OCI-LY7 (cell line): ENCODE measurements at regions not wholly inside any gene's neighbourhood (a gene's known extent, or its start where the extent isn't known, plus 50 kb on each side); places are given as distances from the start of the nearest gene placed in this dataset.

Experiments used
- BruUV-seq: library from RNA; stranded (reverse); fragments of 400-500 nt; replicated peaks from 2 replicates; lab custom pipeline; 2021; lab: Mats Ljungman, UMichigan
- CTCF ChIA-PET: fragments of 300-600 bp; sonication (Branson Sonifier 250); formaldehyde crosslinking; loops from one replicate; lab custom pipeline; 2022; ENCODE audit warnings: antibody characterized with exemption; ENCODE audit not compliant: unreplicated experiment; lab: Charles Lee
- POLR2A ChIA-PET: fragments of 300-600 bp; sonication (Branson Sonifier 250); formaldehyde crosslinking; loops from one replicate; lab custom pipeline; 2022; ENCODE audit warnings: antibody characterized with exemption; lab: Charles Lee
- DNase-seq: peaks from one replicate; pipeline ENCODE4 v3.0.0-alpha.2; 2015; ENCODE audit warnings: low spot score
- H2AFZ ChIP-seq: fragments of 200-600 bp; sonication (generic), shearing (Covaris generic); 2 replicates; pipeline ENCODE4 v1.6.1; 2014; ENCODE audit warnings: mild to moderate bottlenecking, antibody characterized with exemption, low read length, moderate library complexity
- H3K27ac ChIP-seq: fragments of 200-600 bp; sonication (generic); 2 replicates; pipeline ENCODE4 v1.5.1; 2014; ENCODE audit warnings: mixed run types, low read depth, mild to moderate bottlenecking, moderate library complexity, low read length, inconsistent platforms; ENCODE audit not compliant: poor library complexity, severe bottlenecking
- H3K36me3 ChIP-seq: fragments of 200-600 bp; sonication (generic); 2 replicates; pipeline ENCODE4 v1.6.1; 2014; ENCODE audit warnings: mild to moderate bottlenecking, antibody characterized with exemption, low read length, moderate library complexity, mixed read lengths; ENCODE audit not compliant: insufficient read depth
- H3K4me1 ChIP-seq: fragments of 200-600 bp; sonication (generic); 2 replicates; pipeline ENCODE4 v1.5.1; 2014; ENCODE audit warnings: mild to moderate bottlenecking, low read length; ENCODE audit not compliant: insufficient read depth, poor library complexity, severe bottlenecking
- H3K4me2 ChIP-seq: fragments of 200-600 bp; sonication (generic); 2 replicates; pipeline ENCODE4 v1.6.1; 2014; ENCODE audit warnings: mild to moderate bottlenecking, low read length
- H3K4me3 ChIP-seq: fragments of 200-600 bp; sonication (generic); 2 replicates; pipeline ENCODE4 v1.5.1; 2014; ENCODE audit warnings: mild to moderate bottlenecking, low read depth, low read length; ENCODE audit not compliant: poor library complexity, severe bottlenecking
- H3K79me2 ChIP-seq: fragments of 200-600 bp; sonication (generic); 2 replicates; pipeline ENCODE4 v1.6.1; 2016; ENCODE audit warnings: low read depth, mild to moderate bottlenecking, low read length, moderate library complexity, mixed read lengths; ENCODE audit not compliant: insufficient read depth
- H3K9me2 ChIP-seq: fragments of 200-600 bp; sonication (generic); 2 replicates; pipeline ENCODE4 v1.6.1; 2016; ENCODE audit warnings: mild to moderate bottlenecking, low read length, mixed read lengths; ENCODE audit not compliant: insufficient read depth
- H3K9me3 ChIP-seq: fragments of 200-600 bp; sonication (generic); 2 replicates; pipeline ENCODE4 v1.6.1; 2014; ENCODE audit warnings: mild to moderate bottlenecking, mixed run types, low read length, mixed read lengths
- H4K20me1 ChIP-seq: fragments of 200-600 bp; sonication (generic); 2 replicates; pipeline ENCODE4 v1.6.1; 2014; ENCODE audit warnings: mild to moderate bottlenecking, antibody characterized with exemption, low read length, moderate library complexity, mixed read lengths; ENCODE audit not compliant: insufficient read depth
- CTCF ChIP-seq: fragments of 200-600 bp; sonication (generic); conservative IDR thresholded peaks from 2 replicates; pipeline ENCODE4 v1.5.1; 2014; ENCODE audit warnings: mild to moderate bottlenecking, antibody characterized with exemption, low read length, moderate library complexity, mixed read lengths
- EZH2phosphoT487 ChIP-seq: fragments of 200-600 bp; sonication (generic); IDR thresholded peaks from 2 replicates; pipeline ENCODE4 v1.6.1; 2018; ENCODE audit warnings: low read depth, borderline replicate concordance, mild to moderate bottlenecking, mixed run types, antibody characterized with exemption, low read length, moderate library complexity, mixed read lengths
- intact Hi-C: fragments of 100-400 bp; cut with micrococcal nuclease; formaldehyde crosslinking; loops from one replicate; pipeline ENCODE4 v1.10.0; 2022; ENCODE audit not compliant: unreplicated experiment

GRCh38 chr4:45576275-45576674 lies 547.6 kb downstream of the GABRG1 start:
- CTCF ChIA-PET: no interaction called here

GRCh38 chr4:45569619-45570018 lies 554.2 kb downstream of the GABRG1 start:
- no TSS peak for BruUV-seq
- CTCF ChIA-PET: no interaction called here
- intact Hi-C loops: no loop called here

More at GRCh38 chr4:45576275-45576674, 547.6 kb downstream of the GABRG1 start:
- no peaks in the 10 kb centered on the region for H3K4me1 ChIP-seq
- intact Hi-C loops: no loop called here
- no peaks in the 10 kb centered on the region for H4K20me1 ChIP-seq
- H3K4me2 ChIP-seq: no peak overlapping the region
- POLR2A ChIA-PET: no interaction called here
- no peaks in the 10 kb centered on the region for H3K9me3 ChIP-seq
- H3K36me3 ChIP-seq: no peaks in the 10 kb centered on the region
- no peak for TF ChIP-seq CTCF
- no peak for TF ChIP-seq EZH2phosphoT487
- no peaks in the 10 kb centered on the region for H3K79me2 ChIP-seq
- no peak for DNase-seq
- no peaks in the 10 kb centered on the region for H3K9me2 ChIP-seq
- H2AFZ ChIP-seq: no peak overlapping the region
- H3K4me3 ChIP-seq: no peak overlapping the region
- BruUV-seq: no TSS peak
- no peak overlapping the region for H3K27ac ChIP-seq

GRCh38 chr4:45568694-45569093 lies 555.2 kb downstream of the GABRG1 start:
- H3K79me2 ChIP-seq: no peaks in the 10 kb centered on the region
- H4K20me1 ChIP-seq: no peaks in the 10 kb centered on the region
- no peak overlapping the region for H3K4me2 ChIP-seq
- POLR2A ChIA-PET: no interaction called here
- H3K36me3 ChIP-seq: no peaks in the 10 kb centered on the region
- H3K4me3 ChIP-seq: no peak overlapping the region
- DNase-seq: no peak
- no TSS peak for BruUV-seq
- intact Hi-C loops: no loop called here
- no peaks in the 10 kb centered on the region for H3K4me1 ChIP-seq
- no peak overlapping the region for H2AFZ ChIP-seq
- H3K9me3 ChIP-seq: no peaks in the 10 kb centered on the region
- no peaks in the 10 kb centered on the region for H3K9me2 ChIP-seq
- CTCF ChIA-PET: no interaction called here
- H3K27ac ChIP-seq: no peak overlapping the region
- TF ChIP-seq EZH2phosphoT487 (no peak), CTCF (no peak)

More at GRCh38 chr4:45569619-45570018, 554.2 kb downstream of the GABRG1 start:
- no peaks in the 10 kb centered on the region for H3K79me2 ChIP-seq
- no peak overlapping the region for H3K4me3 ChIP-seq
- no peaks in the 10 kb centered on the region for H3K36me3 ChIP-seq
- no peaks in the 10 kb centered on the region for H4K20me1 ChIP-seq
- DNase-seq: no peak
- H3K27ac ChIP-seq: no peak overlapping the region
- H3K9me3 ChIP-seq: no peaks in the 10 kb centered on the region
- H3K9me2 ChIP-seq: no peaks in the 10 kb centered on the region
- no peak overlapping the region for H3K4me2 ChIP-seq
- no peak overlapping the region for H2AFZ ChIP-seq
- TF ChIP-seq EZH2phosphoT487: no peak
- H3K4me1 ChIP-seq: no peaks in the 10 kb centered on the region
- POLR2A ChIA-PET: no interaction called here
